Fibroblast of the aortic adventitia (primary cell): ENCODE measurements at regions not wholly inside any gene's neighbourhood (a gene's known extent, or its start where the extent isn't known, plus 50 kb on each side); places are given as distances from the start of the nearest gene placed in this dataset.
A peak's percentile ranks its signal among the peaks of the same experiment; 100 is the strongest.

Source experiments
- DNase-seq: peaks from one replicate; pipeline ENCODE4 v3.0.0-alpha.2; 2010; ENCODE audit warnings: low read depth
- H3K4me3 ChIP-seq: 2 replicates; pipeline ENCODE4 v1.5.1; 2011; ENCODE audit warnings: low read depth, mild to moderate bottlenecking, control low read depth, low read length, moderate library complexity
- TF ChIP-seq, protein P1 (sequence below): IDR thresholded peaks from 2 replicates; pipeline ENCODE4 v1.5.1; 2011; ENCODE audit warnings: mild to moderate bottlenecking, low read length, control low read depth, inconsistent platforms; ENCODE audit not compliant: insufficient read depth

DNA sequence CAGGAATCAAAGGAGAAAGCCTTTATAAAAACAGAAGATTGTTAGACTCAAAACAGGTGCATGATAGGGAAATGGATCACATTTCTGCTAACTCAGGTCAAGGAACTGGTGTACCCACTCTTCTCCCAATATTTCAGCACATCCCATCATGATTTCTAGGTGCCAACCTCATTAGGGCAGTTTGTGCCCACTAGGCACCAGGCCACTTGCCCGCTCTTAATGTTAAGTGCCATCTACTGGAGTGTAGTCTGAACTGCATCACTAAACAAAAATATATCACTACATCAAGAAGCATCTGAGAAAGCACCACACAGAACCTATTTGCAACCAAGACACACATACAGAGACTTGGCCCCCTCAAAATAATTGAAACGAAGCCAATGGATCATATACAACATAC is 140.4 kb upstream of the GRID2 start:
- TF ChIP-seq, protein P1, sequence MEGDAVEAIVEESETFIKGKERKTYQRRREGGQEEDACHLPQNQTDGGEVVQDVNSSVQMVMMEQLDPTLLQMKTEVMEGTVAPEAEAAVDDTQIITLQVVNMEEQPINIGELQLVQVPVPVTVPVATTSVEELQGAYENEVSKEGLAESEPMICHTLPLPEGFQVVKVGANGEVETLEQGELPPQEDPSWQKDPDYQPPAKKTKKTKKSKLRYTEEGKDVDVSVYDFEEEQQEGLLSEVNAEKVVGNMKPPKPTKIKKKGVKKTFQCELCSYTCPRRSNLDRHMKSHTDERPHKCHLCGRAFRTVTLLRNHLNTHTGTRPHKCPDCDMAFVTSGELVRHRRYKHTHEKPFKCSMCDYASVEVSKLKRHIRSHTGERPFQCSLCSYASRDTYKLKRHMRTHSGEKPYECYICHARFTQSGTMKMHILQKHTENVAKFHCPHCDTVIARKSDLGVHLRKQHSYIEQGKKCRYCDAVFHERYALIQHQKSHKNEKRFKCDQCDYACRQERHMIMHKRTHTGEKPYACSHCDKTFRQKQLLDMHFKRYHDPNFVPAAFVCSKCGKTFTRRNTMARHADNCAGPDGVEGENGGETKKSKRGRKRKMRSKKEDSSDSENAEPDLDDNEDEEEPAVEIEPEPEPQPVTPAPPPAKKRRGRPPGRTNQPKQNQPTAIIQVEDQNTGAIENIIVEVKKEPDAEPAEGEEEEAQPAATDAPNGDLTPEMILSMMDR: peak; percentile 29
- H3K4me3 ChIP-seq: no peak overlapping the region
- peak; percentile 6 for DNase-seq

DNA sequence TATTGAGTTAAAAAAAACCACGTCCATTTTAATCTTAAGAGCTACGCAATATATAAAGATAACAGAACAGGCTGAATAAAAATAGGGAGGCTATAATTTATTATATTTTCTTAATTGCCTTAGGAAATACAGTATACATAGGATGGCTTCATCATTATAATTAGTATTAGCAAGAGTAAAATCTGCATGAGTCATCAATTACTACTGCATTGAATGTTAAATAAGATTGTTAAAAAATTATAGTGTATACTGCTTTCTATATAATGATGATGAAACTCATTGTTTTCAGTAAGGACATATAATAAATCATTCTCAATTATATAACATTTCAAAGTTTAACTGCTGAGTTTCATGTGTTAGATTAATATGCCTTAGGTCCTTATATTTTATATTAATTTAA is 133.4 kb upstream of the GRID2 start:
- H3K4me3 ChIP-seq: no peak overlapping the region
- no peak for DNase-seq
- TF ChIP-seq, protein P1: no peak

DNA sequence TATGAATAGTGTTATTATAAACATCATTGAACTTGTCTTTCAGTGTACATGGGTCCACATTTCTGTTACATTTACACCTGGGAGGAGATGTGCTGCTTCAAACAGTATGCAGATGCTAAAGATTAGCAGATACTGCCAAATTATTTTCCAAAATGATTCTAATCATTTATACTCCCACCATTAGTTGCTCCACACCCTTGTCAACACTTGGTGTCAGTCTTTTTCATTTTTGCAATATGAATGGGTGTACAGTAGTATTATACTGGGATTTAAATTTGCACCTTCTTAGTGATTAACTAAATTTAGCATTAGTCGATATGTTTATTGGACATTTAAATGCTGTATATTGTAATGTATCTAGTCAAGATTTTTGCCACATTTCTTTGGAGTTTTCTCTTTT is 131.6 kb upstream of the GRID2 start:
- TF ChIP-seq, protein P1: peak; percentile 46
- peak; percentile 28 for DNase-seq

DNA sequence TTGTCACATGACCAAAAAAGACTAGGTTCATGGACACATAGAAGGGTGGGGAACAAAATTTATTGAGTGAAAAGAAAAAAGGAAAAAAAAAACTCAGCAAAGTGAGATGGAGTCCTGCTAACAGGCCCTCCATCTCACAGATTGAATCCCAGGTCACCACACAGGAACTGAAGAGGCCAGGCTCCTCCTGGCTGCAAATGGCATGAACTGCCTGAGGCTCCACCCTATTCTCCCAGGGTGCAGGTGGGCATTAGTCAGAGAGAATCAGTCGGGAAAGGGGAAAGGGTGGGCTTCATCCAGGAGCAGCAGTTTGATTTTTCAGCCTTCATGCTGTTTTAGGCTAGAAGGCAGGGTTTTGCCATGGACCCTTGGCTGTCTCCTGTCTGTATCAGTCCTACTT is 128.5 kb upstream of the GRID2 start:
- TF ChIP-seq, protein P1: no peak
- no peak for DNase-seq

More for the DNA sequence above, 131.6 kb upstream of the GRID2 start:
- no peak overlapping the region for H3K4me3 ChIP-seq

DNA sequence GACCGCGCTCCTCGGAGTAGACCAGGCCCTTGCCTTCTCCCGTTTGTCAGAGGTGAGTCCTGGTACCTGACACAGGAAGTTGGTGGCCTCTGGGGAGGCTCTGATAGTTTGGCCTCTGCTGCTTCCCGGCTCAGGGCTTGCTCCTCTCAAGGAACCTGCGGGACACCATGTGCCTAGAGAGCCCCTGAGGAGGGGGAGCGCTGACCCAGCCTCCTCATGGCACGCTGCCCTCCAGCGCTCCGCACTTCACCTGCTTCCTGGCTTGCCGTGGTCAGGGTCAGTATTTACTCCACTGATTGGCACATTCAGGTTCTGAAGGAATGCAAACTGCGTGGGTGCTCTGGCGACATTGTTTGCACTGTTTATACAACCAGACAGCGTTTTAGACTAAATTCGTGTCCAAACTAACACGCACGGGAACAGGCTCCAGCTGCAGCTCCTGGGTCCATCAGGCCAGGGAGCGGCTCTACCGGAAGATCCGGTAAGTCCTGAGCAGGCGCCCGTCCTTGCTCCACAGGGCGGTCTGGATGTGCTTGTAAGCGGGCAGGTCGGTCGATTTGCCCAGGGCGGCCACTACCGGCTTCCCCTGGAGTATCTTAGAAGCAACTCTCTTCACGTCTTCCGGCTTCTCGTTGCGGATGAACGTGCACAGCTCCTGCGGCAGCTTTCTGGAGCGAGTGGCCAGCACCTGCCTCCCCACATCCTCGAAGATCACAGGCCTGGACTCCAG is 121.6 kb upstream of the GRID2 start:
- H3K4me3 ChIP-seq: no peak overlapping the region
- no peak for DNase-seq
- TF ChIP-seq, protein P1: no peak

More for the DNA sequence above, 128.5 kb upstream of the GRID2 start:
- no peak overlapping the region for H3K4me3 ChIP-seq

DNA sequence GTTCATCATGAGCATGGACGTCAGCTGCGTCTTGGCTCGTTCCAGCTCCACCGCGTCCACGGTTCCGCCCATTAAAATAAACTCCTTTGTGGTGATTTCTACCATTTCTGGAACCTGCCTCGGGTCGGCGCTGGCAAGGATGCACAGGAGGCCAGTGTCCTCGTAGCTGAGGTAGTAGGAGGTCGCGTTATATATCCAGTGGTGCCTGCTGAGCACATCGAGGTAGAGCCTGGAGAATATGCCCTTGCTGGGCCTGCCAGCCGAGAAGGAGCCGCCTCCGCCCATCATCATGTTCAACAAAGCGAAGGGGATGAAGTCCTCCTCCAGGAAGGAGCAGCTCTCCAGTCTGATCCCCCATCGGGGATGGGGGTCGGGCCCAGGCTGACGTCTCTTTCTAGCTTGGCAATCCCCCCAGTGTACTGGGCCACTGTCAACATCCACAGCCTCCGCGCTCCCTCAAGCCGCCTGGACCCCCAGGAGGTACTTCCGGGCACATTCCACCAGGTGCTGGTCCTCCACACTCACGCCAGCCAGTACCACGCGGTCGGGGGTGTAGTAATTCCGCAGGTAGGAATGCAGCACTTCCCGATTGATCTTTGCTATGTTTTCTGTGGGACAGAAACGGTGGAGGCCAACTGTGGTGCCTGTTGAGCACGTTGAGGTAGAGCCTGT is 120.9 kb upstream of the GRID2 start:
- no peak overlapping the region for H3K4me3 ChIP-seq
- no peak for DNase-seq
- TF ChIP-seq, protein P1: no peak
